Heart left ventricle (tissue), 16 donors: ENCODE measurements at regions not wholly inside any gene's neighbourhood (a gene's known extent, or its start where the extent isn't known, plus 50 kb on each side); places are given as distances from the start of the nearest gene placed in this dataset.
"Not testable (repeated sequence)": the region's sequence is repeated elsewhere in the genome, so short reads cannot be mapped to it uniquely, and the experiment has no call there.

Experiments
- ATAC-seq, 4 donors: fragments of 200-7000 bp; cut with Tn5 transposase; one replicate each; pipeline ENCODE4 v1.9.1; 2020 to 2022; ENCODE audit warnings: moderate library complexity in 4 of 4, mild to moderate bottlenecking in 3 of 4, moderate number of reproducible peaks in 1 of 4
- DNase-seq, 5 donors: peaks; one replicate each; pipeline ENCODE4 v3.0.0-alpha.2; 2020
- H3K27ac ChIP-seq, 12 donors: fragments of 200-600 bp; sonication (generic) in 4 of 12; one replicate each; pipeline versions ENCODE4 v1.5.0 to v1.8.0; 2016 to 2022; ENCODE audit warnings: mild to moderate bottlenecking in 2 of 12
- H3K27me3 ChIP-seq, 9 donors: fragments of 200-600 bp; sonication (generic) in 2 of 9; one replicate each; pipeline versions ENCODE4 v1.5.1 to v1.8.0; 2016 to 2022; ENCODE audit warnings: mild to moderate bottlenecking in 3 of 9
- H3K36me3 ChIP-seq, 9 donors: fragments of 200-600 bp; sonication (generic) in 2 of 9; one replicate each; pipeline versions ENCODE4 v1.5.0 to v1.8.0; 2018 to 2022; ENCODE audit warnings: mild to moderate bottlenecking in 2 of 9
- H3K4me1 ChIP-seq, 12 donors: fragments of 200-600 bp; sonication (generic) in 4 of 12; one replicate each; pipeline versions ENCODE4 v1.5.0 to v1.8.0; 2016 to 2022; ENCODE audit warnings: mild to moderate bottlenecking in 3 of 12
- H3K4me3 ChIP-seq, 12 donors: fragments of 200-600 bp; sonication (generic) in 4 of 12; one replicate each; pipeline versions ENCODE4 v1.5.0 to v1.8.0; 2017 to 2022; ENCODE audit warnings: mild to moderate bottlenecking in 9 of 12, moderate library complexity in 4 of 12
- H3K9me3 ChIP-seq, 12 donors: fragments of 200-600 bp; sonication (generic) in 4 of 12; one replicate each; pipeline versions ENCODE4 v1.5.0 to v1.8.0; 2016 to 2022; ENCODE audit warnings: mild to moderate bottlenecking in 1 of 12
- POLR2A ChIP-seq, 2 donors: fragments of 450-650 bp; IDR thresholded peaks; one replicate each; pipeline ENCODE4 v1.6.1; 2017; ENCODE audit warnings: antibody characterized with exemption in 2 of 2, mild to moderate bottlenecking in 2 of 2, moderate library complexity in 2 of 2
- WGBS, 4 donors: extraction: QIAGEN DNeasy Blood & Tissue Kit in 2 of 4; methylation state at CpG; one replicate each; pipeline versions ENCODE4 v1.1.5 to v1.1.7; 2013 to 2018; 5-methylcytosine and 5-hydroxymethylcytosine counted together
- intact Hi-C, 10 donors: fragments of 100-400 bp; cut with DNase I; formaldehyde crosslinking; loops; one replicate each; pipeline versions ENCODE4 v1.11.1 to v1.14.2; 2022
- TF ChIP-seq, protein P1 (sequence below), 12 donors: fragments of 200-600 bp; sonication (generic) in 4 of 12; IDR thresholded peaks; one replicate each; pipeline versions ENCODE4 v1.5.0 to v1.8.0; 2018 to 2022; ENCODE audit warnings: antibody characterized with exemption in 12 of 12, mild to moderate bottlenecking in 5 of 12
- donor health status: ischemic (EF 13 %, LVEDD 7.1; RV severe dilation, severe dysfunction).
- donor health status: healthy with polysubstance abuse.
- donor health status: DM: no; HTN: yes; CAD: no.
- donor health status: DM: no; HTN: no; CAD: no.
- donor health status: ischemic (EF 25% LVEDD 6.9; RV normal size, moderate dysfunction).
- donor health status: ischemic (EF 25% LVEDD 5.7; RV mildly dilated, moderate dysfunction).
- donor health status: healthy.
- donor health status: DM: yes; HTN: yes; CAD: no.
- donor health status: ischemic (EF 35%, LVEDD 5.7; RV mildly dilated, moderate dysfunction).
- donor health status: nonischemic (EF 11% LVEDD 7.7; RV severe dilation, severe dysfunction).
- donor health status: DM: yes; HTN: yes; CAD: no.
- donor health status: PGD.
- donor health status: ischemic (EF 29% LVEDD 5.4; RV normal size, mild dysfunction).
- donor health status: nonischemic (EF 23%, LVEDD 6.1; RV moderate dilation, normal function).

DNA sequence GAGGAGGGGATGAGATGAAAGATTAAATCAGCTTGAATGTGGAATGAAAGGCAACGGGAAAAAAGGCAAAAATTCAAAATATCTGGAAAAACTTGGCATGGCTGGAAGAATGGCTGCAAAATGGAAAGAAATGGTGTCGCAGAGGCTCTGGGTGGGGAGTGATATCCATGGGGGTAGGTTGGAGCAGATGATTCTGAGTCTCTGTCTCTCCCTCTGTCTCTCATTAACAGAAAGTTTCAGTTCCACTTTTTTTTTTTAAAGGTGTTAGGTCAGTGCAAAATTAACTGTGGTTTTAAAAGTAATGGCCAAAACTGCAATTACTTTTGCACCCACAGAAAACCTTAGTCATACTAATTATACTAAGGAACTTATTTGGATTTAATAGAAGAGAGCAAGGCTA, 931.1 kb upstream of the USP9Y start:
- no peaks in the 10 kb centered on the region for H3K27me3 ChIP-seq
- 45 to 50% methylated on average over 2 of the region's 2 CpGs; no CpG with 5 or more reads in 2 of the 4 donors for WGBS, 4 donors
- no peaks in the 10 kb centered on the region for H3K36me3 ChIP-seq
- H3K9me3 ChIP-seq: no peaks in the 10 kb centered on the region
- DNase-seq: no peak
- ATAC-seq: no peak
- H3K27ac ChIP-seq: no peak overlapping the region
- no peaks in the 10 kb centered on the region for H3K4me1 ChIP-seq
- TF ChIP-seq, protein P1, sequence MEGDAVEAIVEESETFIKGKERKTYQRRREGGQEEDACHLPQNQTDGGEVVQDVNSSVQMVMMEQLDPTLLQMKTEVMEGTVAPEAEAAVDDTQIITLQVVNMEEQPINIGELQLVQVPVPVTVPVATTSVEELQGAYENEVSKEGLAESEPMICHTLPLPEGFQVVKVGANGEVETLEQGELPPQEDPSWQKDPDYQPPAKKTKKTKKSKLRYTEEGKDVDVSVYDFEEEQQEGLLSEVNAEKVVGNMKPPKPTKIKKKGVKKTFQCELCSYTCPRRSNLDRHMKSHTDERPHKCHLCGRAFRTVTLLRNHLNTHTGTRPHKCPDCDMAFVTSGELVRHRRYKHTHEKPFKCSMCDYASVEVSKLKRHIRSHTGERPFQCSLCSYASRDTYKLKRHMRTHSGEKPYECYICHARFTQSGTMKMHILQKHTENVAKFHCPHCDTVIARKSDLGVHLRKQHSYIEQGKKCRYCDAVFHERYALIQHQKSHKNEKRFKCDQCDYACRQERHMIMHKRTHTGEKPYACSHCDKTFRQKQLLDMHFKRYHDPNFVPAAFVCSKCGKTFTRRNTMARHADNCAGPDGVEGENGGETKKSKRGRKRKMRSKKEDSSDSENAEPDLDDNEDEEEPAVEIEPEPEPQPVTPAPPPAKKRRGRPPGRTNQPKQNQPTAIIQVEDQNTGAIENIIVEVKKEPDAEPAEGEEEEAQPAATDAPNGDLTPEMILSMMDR (IDR thresholded peaks at IDR 0.05): no peak
- no peak for TF ChIP-seq POLR2A (IDR thresholded peaks at IDR 0.05)
- intact Hi-C loops: no loop called here
- no peak overlapping the region for H3K4me3 ChIP-seq

DNA sequence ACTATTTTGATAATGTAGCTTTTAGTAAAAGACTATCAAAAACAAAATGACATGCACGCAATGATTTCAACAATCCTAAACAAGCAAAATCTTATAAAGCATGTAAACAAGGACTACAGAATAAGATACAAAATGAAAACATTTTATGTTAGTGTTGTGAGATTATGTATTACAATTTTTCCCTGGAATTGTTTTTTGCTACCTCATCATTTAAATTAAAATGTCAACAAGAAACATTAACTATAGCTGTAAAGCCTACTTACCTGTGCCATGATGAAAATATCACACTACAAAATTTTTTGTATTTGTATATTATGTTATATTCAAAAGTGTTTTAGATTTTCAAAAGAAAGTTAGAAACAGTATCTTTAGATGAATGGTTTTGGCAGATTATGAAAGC, 921.3 kb upstream of the USP9Y start:
- intact Hi-C loops, ATAC-seq, H3K36me3 ChIP-seq, DNase-seq, H3K27ac ChIP-seq, H3K27me3 ChIP-seq, H3K9me3 ChIP-seq, H3K4me1 ChIP-seq, H3K4me3 ChIP-seq: not testable (repeated sequence)
- WGBS, 4 donors: 15 to 21% methylated on average over 1 of the region's 1 CpG; no CpG with 5 or more reads in 2 of the 4 donors

DNA sequence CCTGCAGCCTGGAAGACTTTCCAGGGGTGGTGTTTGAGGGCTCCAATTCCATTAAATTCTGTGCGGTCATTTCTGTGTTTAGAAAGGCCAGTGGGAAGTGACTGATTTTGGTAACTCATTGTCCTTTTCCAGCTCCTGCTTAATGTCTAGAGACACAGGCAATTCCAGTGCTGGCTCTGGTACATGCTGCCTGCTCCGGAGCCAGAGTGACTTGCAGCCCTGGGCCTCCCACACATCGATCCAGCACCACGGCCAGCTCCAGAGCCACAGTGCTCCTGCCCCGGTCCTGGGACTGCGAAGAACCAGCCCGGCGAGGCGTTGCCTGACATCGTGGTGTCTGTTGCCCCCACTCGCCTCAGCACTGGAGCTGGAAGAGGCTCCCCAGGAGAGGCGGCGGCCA, 912.0 kb upstream of the USP9Y start:
- ATAC-seq, H3K4me1 ChIP-seq, H3K4me3 ChIP-seq, intact Hi-C loops, H3K36me3 ChIP-seq, H3K9me3 ChIP-seq, H3K27ac ChIP-seq, H3K27me3 ChIP-seq: not testable (repeated sequence)
- DNase-seq: peak in 1 of 5 donors; percentile 1
- WGBS, 4 donors: 69 to 72% methylated on average over 13 of the region's 13 CpGs; no CpG with 5 or more reads in 2 of the 4 donors

DNA sequence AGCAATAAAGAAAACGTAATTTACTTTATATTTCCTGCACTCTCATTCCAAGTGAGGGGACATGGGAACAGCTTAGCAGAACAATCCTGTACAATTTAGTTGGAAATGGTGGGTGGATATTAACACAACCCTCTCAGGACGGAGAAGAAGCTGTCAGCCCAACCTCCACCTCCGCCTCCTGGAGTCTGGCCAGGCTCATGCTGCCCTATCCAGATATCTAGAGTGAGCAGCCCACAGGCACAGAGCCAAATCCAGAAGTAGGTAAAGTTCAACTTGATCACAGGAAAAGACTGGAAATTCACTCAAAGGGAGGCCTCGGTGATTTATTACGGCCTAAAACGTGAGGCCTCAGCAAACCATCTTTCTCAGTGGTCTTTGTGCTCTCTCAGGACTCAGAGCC, 877.3 kb upstream of the USP9Y start:
- DNase-seq, H3K27me3 ChIP-seq, H3K9me3 ChIP-seq, H3K27ac ChIP-seq, ATAC-seq, H3K4me1 ChIP-seq, H3K4me3 ChIP-seq, H3K36me3 ChIP-seq, intact Hi-C loops: not testable (repeated sequence)
- 45 to 53% methylated on average over 6 of the region's 6 CpGs; no CpG with 5 or more reads in 2 of the 4 donors for WGBS, 4 donors

DNA sequence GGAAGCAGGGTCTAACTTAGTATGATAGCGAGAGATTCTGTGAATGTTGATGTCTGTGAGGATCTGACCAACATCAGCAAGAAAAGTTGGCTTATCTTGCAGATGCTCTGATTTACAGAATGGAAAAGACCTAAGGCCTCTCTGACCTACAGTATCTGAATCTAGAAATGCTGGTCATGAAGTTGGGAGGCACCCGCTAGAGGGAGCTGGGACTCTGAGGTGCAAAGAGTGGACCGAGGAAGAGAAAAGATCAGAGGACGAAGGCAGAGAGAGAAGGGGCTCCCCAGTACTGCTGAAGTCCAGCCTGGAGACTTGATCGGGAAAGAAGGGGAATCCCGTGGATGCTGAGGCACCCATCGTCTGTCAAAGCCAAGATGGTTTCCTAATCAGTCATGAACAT, 866.8 kb upstream of the USP9Y start:
- H3K4me3 ChIP-seq, H3K27me3 ChIP-seq, intact Hi-C loops, H3K36me3 ChIP-seq, ATAC-seq, DNase-seq, H3K4me1 ChIP-seq, H3K9me3 ChIP-seq, H3K27ac ChIP-seq: not testable (repeated sequence)
- 54% methylated on average over 7 of the region's 7 CpGs; no CpG with 5 or more reads in 2 of the 4 donors for WGBS, 4 donors
